ENCODE measurements at regions not wholly inside any gene's neighbourhood (a gene's known extent, or its start where the extent isn't known, plus 50 kb on each side); places are given as distances from the start of the nearest gene placed in this dataset.
A peak's percentile ranks its signal among the peaks of the same experiment; 100 is the strongest.
"Not testable (repeated sequence)": the region's sequence is repeated elsewhere in the genome, so short reads cannot be mapped to it uniquely, and the experiment has no call there.

GRCh38 chr15:29648415-29648814 lies 173.9 kb downstream of the TJP1 start:
- FAIRE-seq; DNase-seq (ENCODE audit: low spot score): not testable (repeated sequence)

- DNase-seq (ENCODE audit: low spot score) (no peak), FAIRE-seq (no peak)
Measured at GRCh38 chr15:29645841-29646240, 176.4 kb downstream of the TJP1 start.

GRCh38 chr15:29644361-29644760 lies 177.9 kb downstream of the TJP1 start:
- FAIRE-seq; DNase-seq (ENCODE audit: low spot score): not testable (repeated sequence)

- FAIRE-seq (no peak), DNase-seq (ENCODE audit: low spot score) (no peak)
Measured at GRCh38 chr15:29638781-29639180, 183.5 kb downstream of the TJP1 start.

GRCh38 chr15:29638011-29638410 lies 184.3 kb downstream of the TJP1 start:
- FAIRE-seq (no peak), DNase-seq (ENCODE audit: low spot score) (no peak)

GRCh38 chr15:29637555-29637954 lies 184.7 kb downstream of the TJP1 start:
- DNase-seq (ENCODE audit: low spot score) (no peak), FAIRE-seq (no peak)

- FAIRE-seq = no peak
- DNase-seq (ENCODE audit: low spot score) = no peak
Measured at GRCh38 chr15:29636921-29637320, 185.3 kb downstream of the TJP1 start.

- FAIRE-seq (no peak), DNase-seq (ENCODE audit: low spot score) (no peak)
Measured at GRCh38 chr15:29636140-29636539, 186.1 kb downstream of the TJP1 start.

GRCh38 chr15:29635513-29636098 lies 186.7 kb downstream of the TJP1 start:
- no peak for FAIRE-seq
- no peak for DNase-seq (ENCODE audit: low spot score)

GRCh38 chr15:29633971-29634370 lies 188.3 kb downstream of the TJP1 start:
- FAIRE-seq (no peak), DNase-seq (ENCODE audit: low spot score) (no peak)

- no peak for DNase-seq (ENCODE audit: low spot score)
- no peak for FAIRE-seq
Measured at GRCh38 chr15:29632671-29633406, 189.4 kb downstream of the TJP1 start.

GRCh38 chr15:29631076-29632070 lies 190.9 kb downstream of the TJP1 start:
- DNase-seq (ENCODE audit: low spot score) = no peak
- no peak for FAIRE-seq

- no peak for FAIRE-seq
- DNase-seq (ENCODE audit: low spot score) = no peak
Measured at GRCh38 chr15:29624271-29624670, 198.0 kb downstream of the TJP1 start.

- DNase-seq (ENCODE audit: low spot score) = no peak
- no peak for FAIRE-seq
Measured at GRCh38 chr15:29623116-29623639, 199.1 kb downstream of the TJP1 start.

- no peak for DNase-seq (ENCODE audit: low spot score)
- no peak for FAIRE-seq
Measured at GRCh38 chr15:29622637-29623036, 199.6 kb downstream of the TJP1 start.

GRCh38 chr15:29621616-29622015 lies 200.7 kb downstream of the TJP1 start:
- no peak for FAIRE-seq
- DNase-seq (ENCODE audit: low spot score) = no peak

GRCh38 chr15:29618586-29618985 lies 203.7 kb downstream of the TJP1 start:
- DNase-seq (ENCODE audit: low spot score) (no peak), FAIRE-seq (no peak)

GRCh38 chr15:29616512-29616911 lies 205.8 kb downstream of the TJP1 start:
- FAIRE-seq (no peak), DNase-seq (ENCODE audit: low spot score) (no peak)

GRCh38 chr15:29615791-29616190 lies 206.5 kb downstream of the TJP1 start:
- no peak for FAIRE-seq

GRCh38 chr15:29613951-29614382 lies 208.3 kb downstream of the TJP1 start:
- FAIRE-seq (no peak), DNase-seq (ENCODE audit: low spot score) (no peak)

More at GRCh38 chr15:29615791-29616190, 206.5 kb downstream of the TJP1 start:
- no peak for DNase-seq (ENCODE audit: low spot score)

GRCh38 chr15:29612701-29613100 lies 209.6 kb downstream of the TJP1 start:
- DNase-seq (ENCODE audit: low spot score) (peak; percentile 7), FAIRE-seq (no peak)

- DNase-seq (ENCODE audit: low spot score) = peak; percentile 19
Measured at GRCh38 chr15:29612096-29612495, 210.2 kb downstream of the TJP1 start.

More at GRCh38 chr15:29612096-29612495, 210.2 kb downstream of the TJP1 start:
- FAIRE-seq = no peak
